HG02970 (cell line): ENCODE measurements at regions not wholly inside any gene's neighbourhood (a gene's known extent, or its start where the extent isn't known, plus 50 kb on each side); places are given as distances from the start of the nearest gene placed in this dataset.
A peak's percentile ranks its signal among the peaks of the same experiment; 100 is the strongest.

Source experiments
- ATAC-seq: cut with Tn5 transposase; IDR thresholded peaks from one replicate; pipeline ENCODE4 v1.9.1; 2021; ENCODE audit warnings: mild to moderate bottlenecking, moderate library complexity, moderate number of reproducible peaks; ENCODE audit not compliant: unreplicated experiment, low FRiP score

DNA sequence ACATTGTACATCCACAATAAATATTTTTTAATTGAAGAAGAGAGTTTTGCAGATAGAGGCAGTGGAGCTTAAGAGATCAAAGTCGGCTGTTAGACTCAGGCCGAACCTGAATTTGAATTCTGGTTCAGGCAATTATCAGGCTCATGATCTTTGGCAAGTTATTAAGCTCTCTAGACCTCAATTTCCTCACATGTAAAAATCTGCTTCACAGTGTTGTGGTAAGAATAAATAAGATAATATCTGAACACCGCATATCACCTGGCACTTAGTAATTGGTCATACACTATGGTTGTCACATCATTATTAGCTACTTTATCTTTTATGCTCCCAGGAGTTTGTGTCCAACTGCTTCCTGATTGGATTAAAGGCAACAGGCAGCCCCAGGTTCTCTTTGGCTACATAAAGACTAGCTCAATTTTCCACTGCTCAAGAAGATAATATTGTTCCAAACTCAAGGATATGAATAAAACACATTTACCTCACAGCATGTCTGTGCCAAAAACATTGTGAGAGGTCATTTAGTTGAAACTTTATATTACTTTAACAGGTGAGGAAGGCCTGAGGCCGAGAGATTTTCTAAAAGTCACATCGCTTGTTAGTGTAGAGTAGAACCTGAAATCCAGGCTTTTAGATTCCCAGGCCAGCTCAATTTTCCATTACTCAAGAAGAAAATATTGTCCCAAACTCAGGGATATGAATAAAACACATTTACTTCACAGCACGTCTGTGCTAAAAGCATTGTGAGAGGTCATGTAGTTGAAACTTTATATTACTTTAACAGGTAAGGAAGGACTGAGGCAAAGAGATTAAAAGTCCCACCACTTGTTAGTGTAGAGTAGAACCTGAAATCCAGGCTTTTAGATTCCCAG is 289.2 kb upstream of the PTGER4 start:
- ATAC-seq: no peak

DNA sequence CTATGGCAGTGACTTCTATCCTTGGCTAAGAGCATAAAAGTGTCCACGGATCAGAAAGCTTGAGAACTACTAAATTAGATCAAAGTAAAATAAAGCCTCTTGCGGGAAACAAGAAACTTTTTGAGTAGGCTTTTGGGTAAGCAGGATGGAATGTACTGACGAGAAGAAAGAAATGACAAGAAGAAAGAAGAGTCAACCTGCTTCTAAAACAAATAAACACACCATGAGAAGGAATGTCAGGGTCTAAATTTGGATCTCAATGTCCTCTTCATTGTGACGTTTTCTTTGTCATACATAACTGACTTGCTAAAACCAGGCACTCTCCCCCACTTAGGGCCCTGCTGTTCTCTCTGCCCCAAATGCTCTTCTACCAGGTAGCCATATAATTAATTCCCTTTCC is 290.1 kb upstream of the PTGER4 start:
- ATAC-seq: no peak

DNA sequence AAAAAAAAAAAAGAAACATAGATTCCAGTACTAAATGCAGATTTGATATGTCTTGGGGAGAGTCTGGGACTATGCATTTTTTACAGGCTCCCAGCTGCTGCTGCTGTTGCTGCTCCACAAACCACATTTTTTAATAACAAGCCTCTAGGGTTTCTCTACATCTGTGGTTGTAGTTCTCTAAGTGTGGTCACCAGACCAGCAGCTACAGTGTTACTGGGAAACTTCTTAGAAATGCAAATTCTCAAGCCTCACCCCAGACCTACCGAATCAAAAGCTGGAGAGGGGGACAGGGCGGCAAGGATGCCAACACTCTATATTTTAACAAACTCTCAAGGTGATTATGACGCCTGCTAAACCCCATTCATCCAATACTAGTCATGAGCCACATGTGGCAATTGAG is 293.4 kb upstream of the PTGER4 start:
- ATAC-seq: peak; percentile 77

DNA sequence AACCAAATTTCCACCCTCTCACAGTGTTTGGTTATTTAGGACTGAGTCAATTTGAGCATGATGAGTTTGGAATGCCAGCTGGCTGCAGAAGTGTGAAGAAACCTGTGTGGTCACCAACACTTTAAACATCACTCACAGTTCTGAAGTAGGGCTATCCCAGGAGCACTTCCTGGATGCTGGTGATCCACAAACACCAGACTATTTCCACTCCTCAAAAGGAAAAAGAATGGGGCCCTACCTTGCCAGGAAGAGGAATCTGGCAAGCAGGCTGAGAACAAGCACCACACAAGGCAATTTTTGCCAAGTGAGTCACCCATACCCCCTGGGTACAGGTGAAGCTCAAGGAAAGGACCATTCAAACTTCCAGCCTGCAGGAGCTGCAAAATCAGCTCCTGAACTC is 294.2 kb upstream of the PTGER4 start:
- no peak for ATAC-seq

DNA sequence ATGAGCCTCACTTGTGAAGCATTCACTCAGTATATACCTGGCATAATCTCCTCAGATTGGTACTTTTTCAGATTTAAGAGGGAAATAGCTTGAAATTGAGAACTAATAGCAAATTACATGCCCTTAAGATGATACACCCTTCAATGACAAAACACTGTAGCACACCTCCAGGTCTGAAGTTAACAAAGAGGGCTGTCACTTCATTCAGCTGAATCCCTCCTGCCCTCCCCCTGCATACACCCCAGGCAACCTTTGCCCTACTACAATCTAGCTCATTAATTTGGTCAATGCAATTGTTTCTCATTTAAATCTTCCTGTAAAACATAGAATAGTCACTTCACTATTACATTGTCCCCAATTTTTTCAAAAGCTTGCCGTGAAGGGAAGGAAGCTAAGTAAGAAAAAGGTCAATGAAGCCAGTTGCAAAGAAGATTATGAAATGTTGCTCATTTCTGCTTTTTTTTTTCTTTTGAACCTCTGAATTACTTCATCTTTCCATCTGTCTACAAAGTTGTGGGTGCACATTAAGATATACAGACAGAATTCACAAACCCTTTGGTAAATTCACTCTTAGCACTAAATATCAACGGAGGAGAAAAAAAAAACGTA is 294.8 kb upstream of the PTGER4 start:
- no peak for ATAC-seq

DNA sequence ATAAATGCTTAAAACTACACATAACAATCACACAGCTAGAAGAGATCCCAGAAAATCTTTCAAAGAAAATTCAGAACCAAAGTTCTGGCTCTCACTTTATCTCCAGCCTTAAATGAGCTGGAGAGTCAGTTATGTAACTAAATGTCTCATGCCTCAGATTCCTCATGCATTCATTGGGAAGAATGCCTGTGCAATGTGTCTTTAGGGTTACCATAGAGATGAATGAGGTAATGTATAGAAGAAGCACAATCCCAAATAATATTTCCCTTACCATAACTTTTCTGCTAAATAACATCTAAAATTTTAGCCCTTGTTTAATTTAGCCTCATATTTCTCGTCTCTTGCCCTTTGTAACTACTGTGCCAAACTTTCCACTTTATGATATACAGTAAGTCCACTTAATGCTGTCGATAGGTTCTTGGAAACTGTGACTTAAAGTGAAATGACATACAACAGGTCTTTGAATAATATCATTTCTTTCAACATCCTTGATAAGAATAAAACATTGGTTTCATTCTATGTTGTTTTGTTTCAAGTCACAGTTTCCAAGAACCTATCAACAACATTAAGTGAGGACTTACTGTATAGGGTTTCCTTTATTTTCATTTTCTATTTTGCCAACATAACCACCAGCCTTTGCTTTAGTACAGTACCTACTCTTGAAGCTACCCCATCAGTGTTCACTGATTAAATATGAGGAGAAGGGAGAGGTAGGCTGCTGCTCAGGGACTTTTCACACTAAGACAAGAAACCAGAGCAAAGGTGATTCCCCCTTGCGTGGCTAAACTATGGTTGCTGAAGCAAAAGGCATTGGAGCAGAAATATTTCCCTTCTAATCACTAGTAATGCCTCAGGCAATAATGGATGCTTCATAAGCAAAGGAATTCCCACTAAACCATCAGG is 295.7 kb upstream of the PTGER4 start:
- ATAC-seq: no peak

DNA sequence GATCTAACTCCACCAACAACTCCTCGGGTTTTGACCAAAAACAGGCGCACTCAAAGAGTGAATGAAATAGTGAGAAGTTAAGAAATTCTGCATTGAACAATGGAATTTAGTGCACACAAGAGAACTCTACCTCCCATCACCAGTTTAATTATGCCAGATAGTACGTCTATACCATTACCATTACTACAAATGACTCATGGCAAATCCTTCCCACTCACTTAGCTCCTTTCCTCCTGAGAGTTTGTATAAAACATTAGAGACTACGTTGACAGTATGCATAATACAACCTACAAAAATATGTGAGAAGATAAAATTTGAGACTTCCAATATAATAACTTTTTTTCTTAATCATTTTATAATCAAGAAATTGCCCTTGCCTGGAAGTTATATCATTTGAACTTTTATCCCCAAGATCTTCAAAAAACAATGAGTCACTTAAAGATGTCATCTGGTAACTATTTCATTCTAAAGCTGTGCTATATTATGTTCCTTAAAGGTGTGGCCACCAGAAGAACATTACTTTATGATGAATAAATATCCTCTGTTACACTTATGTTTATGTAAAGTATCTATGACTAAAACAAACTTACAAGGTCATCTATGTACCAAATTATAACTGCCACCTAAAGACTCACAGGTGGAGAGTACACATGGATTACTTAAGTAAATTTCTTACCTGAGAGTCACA is 297.9 kb upstream of the PTGER4 start:
- no peak for ATAC-seq

DNA sequence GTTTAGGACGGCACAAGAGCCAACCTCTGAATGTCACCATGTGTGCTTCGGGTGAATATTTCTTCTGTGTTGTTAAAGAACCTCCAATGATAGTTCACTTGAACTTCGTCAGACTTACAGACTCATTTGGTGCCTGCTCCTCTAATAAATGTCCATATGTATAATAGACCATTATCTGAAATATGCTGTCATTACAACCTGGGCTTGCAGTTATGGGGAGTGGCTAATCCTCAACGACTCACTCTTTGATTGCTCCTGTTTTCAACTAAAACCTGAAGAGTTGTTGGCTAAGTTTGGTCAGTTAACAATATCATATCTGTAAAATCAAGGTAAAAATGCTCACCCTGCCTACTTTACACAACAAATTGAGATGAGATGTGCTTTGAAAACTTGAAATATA is 298.7 kb upstream of the PTGER4 start:
- ATAC-seq: no peak

DNA sequence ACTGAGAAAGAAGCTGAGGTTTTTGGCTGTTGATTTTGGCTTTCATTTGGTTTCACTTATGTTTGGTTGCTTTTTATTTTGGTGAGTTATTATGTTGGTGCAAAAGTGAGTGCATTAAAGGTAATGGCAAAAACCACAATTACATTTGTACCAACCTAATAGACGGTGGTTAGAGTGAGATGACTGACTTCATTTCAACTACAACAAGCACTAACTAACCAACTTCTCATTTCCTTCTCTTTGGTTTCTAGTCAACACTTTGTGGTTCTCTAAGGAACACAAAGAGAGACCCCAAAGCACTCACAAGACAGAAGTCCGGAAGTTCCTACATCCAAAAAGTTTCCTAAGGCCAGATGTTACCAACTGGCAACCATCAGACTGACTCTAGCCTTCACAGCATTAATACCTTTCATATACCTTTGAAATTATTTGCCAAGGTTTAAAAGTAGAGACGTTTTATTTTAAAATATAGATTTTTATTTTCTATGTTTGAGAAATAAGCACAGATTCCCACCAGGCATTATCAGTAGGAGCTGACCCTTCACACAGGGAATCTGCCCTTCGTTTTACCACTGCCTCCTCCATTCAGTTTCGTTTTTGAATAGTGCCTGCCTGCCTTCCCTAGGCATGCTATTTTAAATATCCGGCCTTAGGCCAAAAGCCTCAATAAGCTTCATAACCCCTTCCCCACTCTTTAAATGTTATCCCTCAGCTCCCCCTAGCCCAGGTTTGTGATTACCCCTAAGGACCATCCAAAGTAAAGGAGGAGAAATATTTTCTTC is 301.1 kb upstream of the PTGER4 start:
- ATAC-seq: no peak

DNA sequence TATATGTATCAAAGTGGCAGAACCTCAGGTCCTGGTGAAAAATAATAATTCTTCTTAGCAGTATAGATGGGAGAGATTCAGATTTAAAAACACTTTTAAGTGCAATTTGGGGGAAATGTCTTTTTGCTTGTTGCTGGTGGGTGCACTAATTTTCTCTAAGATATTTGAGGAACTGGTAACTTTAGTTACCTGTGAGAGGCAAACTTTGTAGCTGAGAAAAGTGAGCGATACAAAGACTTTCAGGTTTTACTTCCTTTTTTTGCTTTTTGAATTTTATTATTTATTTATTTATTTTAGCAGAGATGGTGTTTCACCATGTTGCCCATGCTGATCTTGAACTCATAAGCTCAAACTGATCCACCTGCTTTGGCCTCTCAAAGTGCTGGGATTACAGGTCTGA is 303.1 kb upstream of the PTGER4 start:
- ATAC-seq: peak; percentile 70

DNA sequence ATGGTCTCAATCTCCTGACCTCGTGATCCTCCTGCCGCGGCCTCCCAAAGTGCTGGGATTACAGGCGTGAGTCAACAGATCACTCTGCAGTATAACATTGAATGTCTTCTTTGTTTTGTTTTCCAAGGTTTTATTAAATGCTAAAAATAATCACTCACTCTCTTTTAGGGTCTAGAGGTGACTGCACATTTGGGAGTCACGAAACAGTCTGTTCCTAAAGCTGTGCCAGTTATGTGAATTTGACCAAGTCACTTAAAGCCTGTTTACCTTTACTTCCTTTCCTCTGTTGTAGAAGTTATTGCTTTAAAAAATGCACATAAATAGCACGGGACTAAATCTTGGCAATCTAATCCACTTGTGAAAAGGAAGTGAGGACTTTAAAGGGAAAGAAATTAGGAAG is 304.9 kb upstream of the PTGER4 start:
- no peak for ATAC-seq

DNA sequence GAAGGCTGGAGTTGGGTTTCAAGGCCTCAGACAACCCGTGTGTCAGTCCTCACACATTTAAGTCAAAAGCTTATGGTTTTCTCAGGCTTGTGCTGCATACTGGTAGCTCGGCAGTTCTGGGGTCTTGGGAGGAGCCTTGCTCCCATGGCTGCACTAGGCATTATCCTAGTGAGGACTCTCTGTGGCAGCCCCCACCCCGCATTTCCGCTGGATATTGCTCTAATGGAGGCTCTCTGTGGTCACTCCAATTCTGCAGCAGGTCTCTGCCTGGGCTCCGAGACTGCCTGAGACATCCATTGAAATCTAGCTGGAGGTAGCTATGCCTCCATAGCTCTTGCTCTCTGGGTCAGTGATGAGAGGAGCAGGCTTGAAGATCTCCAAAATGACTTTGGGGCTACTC is 311.5 kb upstream of the PTGER4 start:
- ATAC-seq: no peak

DNA sequence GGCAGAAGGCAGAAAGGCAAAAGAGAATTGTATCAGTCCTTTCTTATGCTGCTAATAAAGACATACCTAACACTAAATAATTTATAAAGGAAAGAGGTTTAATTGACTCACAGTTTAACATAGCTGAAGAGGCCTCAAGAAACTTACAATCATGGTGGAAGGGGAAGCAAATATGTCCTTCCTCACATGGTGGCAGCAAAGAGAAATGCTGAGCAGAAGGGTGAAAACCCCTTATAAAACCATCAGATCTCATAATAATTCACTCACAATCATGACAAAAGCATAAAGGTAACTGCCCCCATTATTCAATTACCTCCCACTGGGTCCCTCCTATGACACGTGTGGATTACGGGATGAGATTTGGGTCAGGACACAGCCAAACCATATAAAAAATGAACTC is 312.5 kb upstream of the PTGER4 start:
- ATAC-seq: no peak

DNA sequence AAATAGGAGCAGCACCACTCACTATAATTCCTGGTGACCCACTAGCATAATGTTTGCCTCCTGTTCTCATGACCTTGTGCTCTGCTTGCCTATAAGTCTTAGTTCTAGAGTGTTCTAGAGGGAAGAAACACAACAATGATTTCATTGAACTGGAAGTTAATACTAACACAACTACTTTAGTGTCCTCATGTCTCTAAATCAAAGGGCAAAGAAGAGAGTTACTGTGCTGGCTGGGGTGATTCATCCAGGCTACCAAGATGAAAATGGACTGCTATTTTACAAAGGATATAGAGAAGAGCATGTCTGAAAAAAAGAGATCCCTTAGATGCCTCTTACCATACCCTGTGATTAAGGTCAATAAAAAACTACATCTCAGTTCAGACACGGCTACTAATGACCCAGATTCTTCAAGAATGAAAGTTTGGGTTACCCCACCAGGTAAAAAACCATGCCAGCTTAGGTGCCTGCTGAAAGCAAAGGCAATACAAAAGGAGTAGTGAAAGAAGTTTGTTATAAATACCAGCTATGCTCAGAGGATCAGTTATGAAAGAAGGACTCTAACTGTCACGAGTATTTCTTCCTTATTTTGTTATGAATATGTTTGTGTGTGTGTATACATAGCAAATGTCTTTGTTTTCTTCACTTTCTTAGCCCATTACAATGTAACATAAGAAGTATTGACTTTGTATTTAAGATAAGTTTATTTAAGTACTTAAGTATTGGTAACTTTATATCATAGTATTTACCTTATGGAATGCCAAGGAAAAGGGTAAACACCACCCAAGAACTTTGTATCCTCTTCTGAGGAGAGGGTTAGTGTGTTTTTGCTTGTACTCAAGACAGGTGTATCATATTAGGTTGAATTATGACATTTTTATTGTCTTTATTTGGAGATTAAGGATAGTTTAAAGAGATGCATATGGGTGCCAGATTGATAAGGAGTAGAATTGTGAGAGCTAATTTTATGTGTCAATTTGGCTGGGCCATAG is 314.1 kb upstream of the PTGER4 start:
- ATAC-seq: no peak

DNA sequence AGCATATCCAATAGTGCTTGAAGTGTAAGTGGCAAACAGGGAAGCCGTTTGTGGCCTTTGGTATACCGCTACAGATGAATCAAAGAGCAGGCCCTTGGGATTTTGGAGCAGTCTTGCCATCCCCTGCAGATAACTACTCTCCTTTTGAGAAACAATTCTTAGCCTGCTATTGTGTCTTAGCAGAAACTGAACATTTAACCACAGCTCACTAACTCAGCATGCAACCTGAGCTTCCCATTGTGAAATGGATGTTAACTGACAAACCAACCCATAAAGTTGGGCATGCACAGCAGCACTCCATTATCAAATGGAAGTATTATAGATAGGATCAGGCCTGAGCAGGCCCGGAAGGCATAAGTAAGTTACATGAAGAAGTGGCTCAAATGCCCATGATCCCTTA is 315.3 kb upstream of the PTGER4 start:
- ATAC-seq: no peak

DNA sequence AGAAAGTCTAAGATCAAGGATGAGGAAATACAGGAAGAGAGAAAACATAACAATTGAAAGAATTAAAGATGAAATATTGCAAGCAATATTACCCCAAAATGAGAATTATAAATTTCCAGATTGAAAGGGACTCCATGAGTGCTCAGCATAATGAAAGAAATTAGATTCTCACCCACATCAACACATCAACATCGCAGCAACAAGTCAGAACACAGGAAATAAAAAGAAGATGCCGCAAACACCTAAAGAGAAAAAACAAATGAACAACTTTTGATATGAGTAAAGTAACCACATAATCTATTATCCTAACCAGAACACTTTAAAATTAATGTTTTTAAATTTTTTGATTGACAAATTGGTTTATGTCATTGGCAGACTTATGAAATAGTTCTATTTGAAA is 318.3 kb upstream of the PTGER4 start:
- ATAC-seq: no peak

DNA sequence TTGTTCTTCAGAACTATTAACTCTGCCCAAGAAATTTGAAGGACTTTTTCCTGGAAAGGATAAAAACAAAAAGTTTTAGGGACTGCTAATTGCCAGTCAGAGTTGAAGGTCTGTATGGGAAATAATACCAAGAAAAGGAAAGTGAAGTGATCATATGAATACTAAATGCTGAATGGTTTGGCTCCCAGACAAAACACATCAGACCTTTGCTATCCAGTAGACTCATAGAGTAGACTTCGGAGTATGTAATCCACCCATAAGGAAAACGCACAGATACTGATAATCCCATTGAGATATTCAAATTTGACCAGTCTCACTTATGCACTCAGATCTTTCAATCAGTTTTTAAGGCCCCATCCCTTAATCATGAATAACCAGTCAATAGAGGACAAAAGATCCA is 319.0 kb upstream of the PTGER4 start:
- no peak for ATAC-seq

DNA sequence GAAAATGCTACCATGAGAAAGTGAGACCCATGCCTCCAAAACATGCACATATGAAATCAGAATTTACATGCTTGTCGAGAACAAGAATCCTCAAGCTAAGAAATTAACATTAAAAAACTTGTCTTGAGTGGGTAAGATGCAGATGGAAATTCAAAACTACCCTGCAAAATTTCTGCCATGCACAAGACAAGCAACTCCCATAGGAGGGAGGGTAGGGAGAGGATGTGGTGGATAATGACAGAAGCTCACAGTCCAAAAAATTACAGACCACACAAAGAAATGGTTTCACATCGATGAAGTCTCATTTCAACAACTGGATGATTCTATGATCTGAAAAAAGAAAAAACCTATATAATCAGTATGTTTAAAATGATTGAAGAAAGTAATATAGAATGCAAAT is 319.9 kb upstream of the PTGER4 start:
- no peak for ATAC-seq

DNA sequence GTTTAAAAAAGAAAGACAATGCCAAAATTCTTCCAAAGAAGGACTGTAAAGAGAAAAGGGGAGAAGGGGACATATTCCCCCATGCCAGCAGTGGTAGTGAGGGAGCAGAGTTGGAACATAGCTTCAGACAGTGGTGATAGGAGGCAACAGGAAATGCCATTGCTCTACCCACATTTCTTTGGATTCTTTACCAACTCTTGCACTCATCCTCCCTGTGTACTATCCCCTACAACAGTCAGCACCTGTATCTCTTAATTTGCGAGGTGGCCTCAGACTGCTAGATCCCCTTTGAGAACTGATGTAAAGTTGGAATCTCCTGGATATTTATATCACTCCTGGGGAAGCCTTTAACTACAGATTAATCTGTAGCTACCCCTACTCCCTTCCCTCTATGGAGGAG is 320.6 kb upstream of the PTGER4 start:
- no peak for ATAC-seq
